OCI-LY7 (cell line): ENCODE measurements at regions not wholly inside any gene's neighbourhood (a gene's known extent, or its start where the extent isn't known, plus 50 kb on each side); places are given as distances from the start of the nearest gene placed in this dataset.
"Not testable (repeated sequence)": the region's sequence is repeated elsewhere in the genome, so short reads cannot be mapped to it uniquely, and the experiment has no call there.

Source experiments
- BruUV-seq: library from RNA; stranded (reverse); fragments of 400-500 nt; replicated peaks from 2 replicates; lab custom pipeline; 2021; lab: Mats Ljungman, UMichigan
- CTCF ChIA-PET: fragments of 300-600 bp; sonication (Branson Sonifier 250); formaldehyde crosslinking; loops from one replicate; lab custom pipeline; 2022; ENCODE audit warnings: antibody characterized with exemption; ENCODE audit not compliant: unreplicated experiment; lab: Charles Lee
- POLR2A ChIA-PET: fragments of 300-600 bp; sonication (Branson Sonifier 250); formaldehyde crosslinking; loops from one replicate; lab custom pipeline; 2022; ENCODE audit warnings: antibody characterized with exemption; lab: Charles Lee
- DNase-seq: peaks from one replicate; pipeline ENCODE4 v3.0.0-alpha.2; 2015; ENCODE audit warnings: low spot score
- H2AFZ ChIP-seq: fragments of 200-600 bp; sonication (generic), shearing (Covaris generic); 2 replicates; pipeline ENCODE4 v1.6.1; 2014; ENCODE audit warnings: mild to moderate bottlenecking, antibody characterized with exemption, low read length, moderate library complexity
- H3K27ac ChIP-seq: fragments of 200-600 bp; sonication (generic); 2 replicates; pipeline ENCODE4 v1.5.1; 2014; ENCODE audit warnings: mixed run types, low read depth, mild to moderate bottlenecking, moderate library complexity, low read length, inconsistent platforms; ENCODE audit not compliant: poor library complexity, severe bottlenecking
- H3K36me3 ChIP-seq: fragments of 200-600 bp; sonication (generic); 2 replicates; pipeline ENCODE4 v1.6.1; 2014; ENCODE audit warnings: mild to moderate bottlenecking, antibody characterized with exemption, low read length, moderate library complexity, mixed read lengths; ENCODE audit not compliant: insufficient read depth
- H3K4me1 ChIP-seq: fragments of 200-600 bp; sonication (generic); 2 replicates; pipeline ENCODE4 v1.5.1; 2014; ENCODE audit warnings: mild to moderate bottlenecking, low read length; ENCODE audit not compliant: insufficient read depth, poor library complexity, severe bottlenecking
- H3K4me2 ChIP-seq: fragments of 200-600 bp; sonication (generic); 2 replicates; pipeline ENCODE4 v1.6.1; 2014; ENCODE audit warnings: mild to moderate bottlenecking, low read length
- H3K4me3 ChIP-seq: fragments of 200-600 bp; sonication (generic); 2 replicates; pipeline ENCODE4 v1.5.1; 2014; ENCODE audit warnings: mild to moderate bottlenecking, low read depth, low read length; ENCODE audit not compliant: poor library complexity, severe bottlenecking
- H3K79me2 ChIP-seq: fragments of 200-600 bp; sonication (generic); 2 replicates; pipeline ENCODE4 v1.6.1; 2016; ENCODE audit warnings: low read depth, mild to moderate bottlenecking, low read length, moderate library complexity, mixed read lengths; ENCODE audit not compliant: insufficient read depth
- H3K9me2 ChIP-seq: fragments of 200-600 bp; sonication (generic); 2 replicates; pipeline ENCODE4 v1.6.1; 2016; ENCODE audit warnings: mild to moderate bottlenecking, low read length, mixed read lengths; ENCODE audit not compliant: insufficient read depth
- H3K9me3 ChIP-seq: fragments of 200-600 bp; sonication (generic); 2 replicates; pipeline ENCODE4 v1.6.1; 2014; ENCODE audit warnings: mild to moderate bottlenecking, mixed run types, low read length, mixed read lengths
- H4K20me1 ChIP-seq: fragments of 200-600 bp; sonication (generic); 2 replicates; pipeline ENCODE4 v1.6.1; 2014; ENCODE audit warnings: mild to moderate bottlenecking, antibody characterized with exemption, low read length, moderate library complexity, mixed read lengths; ENCODE audit not compliant: insufficient read depth
- EZH2phosphoT487 ChIP-seq: fragments of 200-600 bp; sonication (generic); IDR thresholded peaks from 2 replicates; pipeline ENCODE4 v1.6.1; 2018; ENCODE audit warnings: low read depth, borderline replicate concordance, mild to moderate bottlenecking, mixed run types, antibody characterized with exemption, low read length, moderate library complexity, mixed read lengths
- intact Hi-C: fragments of 100-400 bp; cut with micrococcal nuclease; formaldehyde crosslinking; loops from one replicate; pipeline ENCODE4 v1.10.0; 2022; ENCODE audit not compliant: unreplicated experiment
- TF ChIP-seq, protein P1 (sequence below): fragments of 200-600 bp; sonication (generic); conservative IDR thresholded peaks from 2 replicates; pipeline ENCODE4 v1.5.1; 2014; ENCODE audit warnings: mild to moderate bottlenecking, antibody characterized with exemption, low read length, moderate library complexity, mixed read lengths

DNA sequence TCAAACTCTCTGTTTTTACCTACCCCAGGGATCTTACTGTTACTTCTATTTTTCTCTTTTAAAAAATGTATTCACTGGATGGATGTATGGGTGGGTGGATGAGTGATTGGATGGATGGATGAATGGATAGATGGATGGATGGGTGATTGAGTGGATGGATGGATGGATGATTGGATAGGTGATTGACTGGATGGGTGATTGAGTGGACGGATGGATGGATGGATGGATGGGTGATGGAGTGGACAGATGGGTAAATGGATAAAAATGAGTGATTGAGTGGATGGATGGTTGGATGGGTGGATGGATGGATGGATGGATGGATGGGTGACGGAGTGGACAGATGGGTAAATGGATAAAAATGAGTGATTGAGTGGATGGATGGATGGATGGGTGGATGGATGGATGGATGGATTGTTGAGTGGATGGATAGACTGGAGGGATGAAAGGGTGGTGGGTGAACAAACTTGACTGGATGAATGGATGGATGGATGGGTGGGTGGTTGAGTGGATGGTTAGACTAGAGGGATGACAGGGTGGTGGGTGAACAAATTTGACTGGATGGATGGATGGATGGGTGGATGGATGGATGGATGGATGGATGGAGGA lies 118.0 kb upstream of the ZBTB40 start:
- H4K20me1 ChIP-seq: no peaks in the 10 kb centered on the region
- H3K79me2 ChIP-seq: no peaks in the 10 kb centered on the region
- no peak for TF ChIP-seq EZH2phosphoT487
- TF ChIP-seq, protein P1, sequence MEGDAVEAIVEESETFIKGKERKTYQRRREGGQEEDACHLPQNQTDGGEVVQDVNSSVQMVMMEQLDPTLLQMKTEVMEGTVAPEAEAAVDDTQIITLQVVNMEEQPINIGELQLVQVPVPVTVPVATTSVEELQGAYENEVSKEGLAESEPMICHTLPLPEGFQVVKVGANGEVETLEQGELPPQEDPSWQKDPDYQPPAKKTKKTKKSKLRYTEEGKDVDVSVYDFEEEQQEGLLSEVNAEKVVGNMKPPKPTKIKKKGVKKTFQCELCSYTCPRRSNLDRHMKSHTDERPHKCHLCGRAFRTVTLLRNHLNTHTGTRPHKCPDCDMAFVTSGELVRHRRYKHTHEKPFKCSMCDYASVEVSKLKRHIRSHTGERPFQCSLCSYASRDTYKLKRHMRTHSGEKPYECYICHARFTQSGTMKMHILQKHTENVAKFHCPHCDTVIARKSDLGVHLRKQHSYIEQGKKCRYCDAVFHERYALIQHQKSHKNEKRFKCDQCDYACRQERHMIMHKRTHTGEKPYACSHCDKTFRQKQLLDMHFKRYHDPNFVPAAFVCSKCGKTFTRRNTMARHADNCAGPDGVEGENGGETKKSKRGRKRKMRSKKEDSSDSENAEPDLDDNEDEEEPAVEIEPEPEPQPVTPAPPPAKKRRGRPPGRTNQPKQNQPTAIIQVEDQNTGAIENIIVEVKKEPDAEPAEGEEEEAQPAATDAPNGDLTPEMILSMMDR: no peak
- H3K4me3 ChIP-seq: no peak overlapping the region
- peaks cover 3% of the 10 kb centered on the region for H3K4me1 ChIP-seq
- H3K9me2 ChIP-seq: no peaks in the 10 kb centered on the region
- H3K9me3 ChIP-seq: no peaks in the 10 kb centered on the region
- POLR2A ChIA-PET: no interaction called here
- intact Hi-C loops: no loop called here
- no TSS peak for BruUV-seq
- CTCF ChIA-PET: no interaction called here
- no peaks in the 10 kb centered on the region for H3K36me3 ChIP-seq
- no peak overlapping the region for H3K4me2 ChIP-seq
- no peak for DNase-seq
- H3K27ac ChIP-seq: no peak overlapping the region
- no peak overlapping the region for H2AFZ ChIP-seq

GRCh38 chr1:22334860-22335550 lies 116.6 kb upstream of the ZBTB40 start:
- no peaks in the 10 kb centered on the region for H3K36me3 ChIP-seq
- H3K27ac ChIP-seq: no peak overlapping the region
- H3K4me3 ChIP-seq: no peak overlapping the region
- H4K20me1 ChIP-seq: no peaks in the 10 kb centered on the region
- no peaks in the 10 kb centered on the region for H3K9me3 ChIP-seq
- H3K4me2 ChIP-seq: no peak overlapping the region
- intact Hi-C loops: no loop called here
- CTCF ChIA-PET: no interaction called here
- TF ChIP-seq, protein P1: no peak
- TF ChIP-seq EZH2phosphoT487: no peak
- no peaks in the 10 kb centered on the region for H3K9me2 ChIP-seq
- POLR2A ChIA-PET: no interaction called here
- no peak overlapping the region for H2AFZ ChIP-seq
- no peaks in the 10 kb centered on the region for H3K79me2 ChIP-seq
- peaks cover 3% of the 10 kb centered on the region for H3K4me1 ChIP-seq
- DNase-seq: peak; percentile 11
- no TSS peak for BruUV-seq

- H2AFZ ChIP-seq, BruUV-seq, H3K4me3 ChIP-seq, H3K4me1 ChIP-seq, POLR2A ChIA-PET, intact Hi-C loops, CTCF ChIA-PET, H3K79me2 ChIP-seq, H3K27ac ChIP-seq, H4K20me1 ChIP-seq, H3K36me3 ChIP-seq, H3K4me2 ChIP-seq, H3K9me2 ChIP-seq, DNase-seq, H3K9me3 ChIP-seq: not testable (repeated sequence)
Observed at GRCh38 chr1:22336274-22336673, 115.4 kb upstream of the ZBTB40 start.

- H3K9me3 ChIP-seq, intact Hi-C loops, H4K20me1 ChIP-seq, DNase-seq, H3K4me1 ChIP-seq, H3K79me2 ChIP-seq, H3K36me3 ChIP-seq, H3K27ac ChIP-seq, POLR2A ChIA-PET, H3K4me2 ChIP-seq, H2AFZ ChIP-seq, H3K9me2 ChIP-seq, CTCF ChIA-PET, H3K4me3 ChIP-seq, BruUV-seq: not testable (repeated sequence)
Observed at GRCh38 chr1:22336696-22337545, 114.7 kb upstream of the ZBTB40 start.
